GM21360 (cell line): ENCODE measurements at regions not wholly inside any gene's neighbourhood (a gene's known extent, or its start where the extent isn't known, plus 50 kb on each side); places are given as distances from the start of the nearest gene placed in this dataset.

Experiments
- ATAC-seq: cut with Tn5 transposase; IDR thresholded peaks from one replicate; pipeline ENCODE4 v1.9.1; 2021; ENCODE audit warnings: mild to moderate bottlenecking, moderate library complexity; ENCODE audit not compliant: unreplicated experiment

DNA sequence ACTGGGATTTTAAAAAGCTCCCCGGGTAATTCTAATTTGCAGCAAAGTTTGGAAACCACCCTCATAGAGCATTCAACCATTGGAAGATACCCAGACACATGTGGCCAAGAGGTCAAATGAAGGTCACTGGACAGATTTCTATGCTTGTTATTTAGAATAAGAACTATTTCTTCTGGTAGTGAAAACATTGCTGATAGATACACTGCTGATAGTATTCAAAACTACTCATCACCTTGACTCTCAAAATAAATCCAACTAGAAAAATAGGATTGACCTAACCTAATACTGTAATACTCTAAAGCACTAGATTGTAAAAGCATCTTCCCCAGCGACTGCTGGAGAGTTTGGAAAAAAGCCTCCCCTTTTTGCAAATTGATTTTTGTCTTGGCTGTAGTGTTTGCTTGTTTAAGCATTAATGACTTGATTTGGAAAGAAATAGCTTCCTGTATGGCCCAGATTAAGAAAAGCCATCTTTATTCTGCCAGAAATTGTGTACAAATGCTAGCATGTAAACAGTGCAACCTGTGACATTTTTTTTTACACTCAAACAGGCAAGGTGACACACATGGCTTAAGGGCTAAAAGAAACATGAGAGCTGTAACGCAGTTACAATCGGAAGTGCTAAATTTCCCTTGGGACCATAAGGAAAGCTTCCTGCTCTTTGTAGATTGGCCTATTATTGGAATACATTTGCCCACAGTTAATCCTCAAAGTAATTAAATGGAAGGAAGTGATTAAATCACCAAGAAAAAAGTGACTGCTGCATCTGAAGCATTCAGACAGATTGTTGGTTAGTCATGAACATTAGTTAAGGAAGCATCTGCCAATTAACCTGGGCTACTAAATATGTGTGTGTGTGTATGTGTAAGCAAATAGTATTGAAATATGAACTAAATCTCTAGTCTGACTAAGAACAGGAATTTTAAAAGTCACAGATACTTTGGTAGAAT lies 356.5 kb upstream of the ATP2B1 start:
- no peak for ATAC-seq

GRCh38 chr12:90062799-90063198 lies 354.2 kb upstream of the ATP2B1 start:
- ATAC-seq: no peak

DNA sequence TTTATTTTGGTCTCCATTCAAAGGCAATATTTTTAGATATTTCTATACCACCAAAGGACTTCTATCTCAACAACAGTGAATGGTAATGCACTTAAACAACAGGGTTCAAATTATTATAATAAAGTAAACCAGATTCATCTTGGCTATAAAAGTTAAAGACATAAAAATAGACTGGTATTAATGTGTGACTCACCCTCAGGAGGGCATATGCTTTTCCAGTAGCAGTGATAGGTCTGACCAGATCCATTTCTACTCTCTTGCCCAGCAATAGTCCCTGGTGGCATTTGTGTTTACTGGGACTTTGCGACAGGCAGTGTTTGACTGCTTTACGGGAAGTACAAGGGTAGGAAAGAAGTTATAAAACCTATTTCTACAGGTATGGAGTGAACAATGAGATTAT lies 353.2 kb upstream of the ATP2B1 start:
- no peak for ATAC-seq

GRCh38 chr12:90060031-90060430 lies 351.4 kb upstream of the ATP2B1 start:
- ATAC-seq: no peak

GRCh38 chr12:90058704-90059103 lies 350.1 kb upstream of the ATP2B1 start:
- ATAC-seq: no peak

- ATAC-seq: no peak
These were observed 346.4 kb upstream of the ATP2B1 start for GRCh38 chr12:90055071-90055470.

- no peak for ATAC-seq
These were observed 340.3 kb upstream of the ATP2B1 start for GRCh38 chr12:90048918-90049317.

GRCh38 chr12:90045559-90045958 lies 336.9 kb upstream of the ATP2B1 start:
- no peak for ATAC-seq

GRCh38 chr12:90044069-90044468 lies 335.4 kb upstream of the ATP2B1 start:
- ATAC-seq: no peak

GRCh38 chr12:90042920-90043641 lies 334.4 kb upstream of the ATP2B1 start:
- no peak for ATAC-seq

DNA sequence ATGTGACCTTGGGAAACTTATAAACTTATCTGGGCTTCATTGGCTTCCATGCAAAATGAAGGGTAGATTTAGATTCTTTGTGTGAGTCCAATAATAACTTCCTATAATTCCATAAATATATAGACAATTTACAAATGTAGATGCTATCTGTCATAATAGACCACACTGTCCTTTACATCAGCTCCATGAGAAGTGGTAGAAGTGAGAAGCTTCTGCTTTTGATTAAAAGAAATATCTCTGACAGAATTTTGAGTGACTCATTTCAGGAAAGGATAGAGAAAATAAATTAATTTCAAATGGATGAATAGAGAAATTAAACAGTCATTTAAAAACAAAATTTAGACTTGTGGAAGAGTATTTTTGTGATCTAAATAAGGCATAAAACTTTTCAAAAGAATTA lies 329.7 kb upstream of the ATP2B1 start:
- ATAC-seq: no peak

DNA sequence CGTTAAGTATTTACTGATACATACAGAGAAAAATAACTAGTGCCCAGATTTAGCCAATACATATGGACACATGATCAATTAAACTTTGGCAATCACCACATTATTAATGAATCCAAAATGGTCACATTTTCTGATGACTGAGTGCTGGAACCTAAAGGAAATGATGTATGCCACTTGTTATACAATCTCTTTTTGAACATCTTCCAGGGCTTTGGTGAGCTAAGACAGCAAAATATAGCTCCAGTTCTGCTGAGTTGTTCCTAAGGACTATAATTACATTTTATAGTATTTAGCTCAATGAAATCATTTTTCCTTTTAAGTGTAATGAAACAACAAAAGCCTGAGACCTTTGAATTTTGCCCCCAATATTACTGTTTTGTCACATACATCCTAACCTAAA lies 329.1 kb upstream of the ATP2B1 start:
- no peak for ATAC-seq

DNA sequence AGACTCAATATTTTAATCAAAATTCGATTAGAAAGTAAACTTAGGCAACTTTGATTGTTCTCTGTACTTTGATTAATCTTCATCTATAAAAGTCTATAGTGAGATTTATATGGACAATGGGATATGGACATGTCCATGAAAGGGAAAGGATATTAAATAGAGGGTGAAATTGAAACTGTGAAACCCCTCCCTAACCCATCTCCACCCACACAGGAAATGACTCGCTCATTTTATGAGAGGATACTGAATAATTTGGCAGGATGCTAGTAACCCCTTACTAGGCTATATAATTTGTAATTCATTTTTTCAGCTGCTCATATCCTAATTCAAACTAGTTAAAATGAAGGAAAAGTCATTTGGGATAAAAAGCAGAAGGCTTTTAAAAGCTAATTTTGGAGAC lies 328.0 kb upstream of the ATP2B1 start:
- no peak for ATAC-seq

DNA sequence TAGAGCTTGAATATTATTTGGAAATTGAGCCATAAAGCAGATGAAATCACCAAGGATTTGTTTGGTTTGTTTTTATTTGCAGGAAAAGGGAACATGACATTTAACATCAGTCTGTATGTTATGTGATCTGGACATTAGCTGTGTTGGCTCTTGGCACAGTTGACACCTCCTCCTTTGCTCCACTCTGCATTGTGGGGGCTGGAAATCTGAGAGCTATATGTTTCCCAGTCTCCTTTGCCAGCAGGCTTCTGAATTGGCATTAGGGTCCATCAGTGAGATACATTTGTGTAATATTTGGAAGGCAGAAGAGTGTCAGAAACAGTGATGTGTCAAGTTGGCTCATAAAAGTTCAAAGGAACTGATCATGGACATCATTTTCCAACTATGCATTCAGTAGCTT lies 322.1 kb upstream of the ATP2B1 start:
- no peak for ATAC-seq

DNA sequence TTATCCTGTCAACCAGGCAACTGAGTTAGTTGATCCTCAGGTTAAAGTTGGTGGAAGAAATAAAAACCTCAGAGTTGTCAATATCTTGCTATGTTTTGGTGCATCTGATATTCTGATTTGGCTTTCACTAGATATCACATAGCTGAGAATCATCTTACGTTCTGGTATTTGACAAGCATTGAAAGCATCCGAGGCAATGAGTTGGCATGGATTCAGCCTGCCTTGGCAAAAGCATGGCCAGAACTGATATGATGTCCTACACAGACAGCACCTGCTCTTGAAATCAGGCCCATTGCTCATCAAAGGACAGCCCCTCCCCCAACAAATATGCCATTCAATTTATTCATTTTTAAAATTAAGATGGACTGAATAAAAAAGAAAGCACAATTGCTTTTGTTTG lies 320.7 kb upstream of the ATP2B1 start:
- no peak for ATAC-seq

DNA sequence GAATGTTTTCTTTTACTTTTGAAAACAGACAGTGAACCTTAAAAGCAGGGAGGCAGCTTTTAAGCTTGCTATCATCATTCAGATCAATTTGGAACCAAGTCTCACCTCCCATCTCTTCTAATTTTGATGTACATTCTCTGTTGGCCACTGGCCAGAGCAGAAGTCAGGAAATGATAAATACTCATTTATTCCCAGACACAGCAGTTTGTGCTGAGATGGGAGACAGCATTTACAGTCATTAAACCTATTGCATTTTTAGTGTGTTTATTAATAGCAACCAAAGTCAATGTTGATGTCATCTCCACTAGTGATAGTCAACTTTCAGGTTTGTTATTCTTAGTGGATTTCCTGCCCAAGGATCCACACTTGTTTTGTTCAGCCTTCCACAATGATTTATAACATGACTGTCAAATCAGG lies 320.0 kb upstream of the ATP2B1 start:
- ATAC-seq: no peak

DNA sequence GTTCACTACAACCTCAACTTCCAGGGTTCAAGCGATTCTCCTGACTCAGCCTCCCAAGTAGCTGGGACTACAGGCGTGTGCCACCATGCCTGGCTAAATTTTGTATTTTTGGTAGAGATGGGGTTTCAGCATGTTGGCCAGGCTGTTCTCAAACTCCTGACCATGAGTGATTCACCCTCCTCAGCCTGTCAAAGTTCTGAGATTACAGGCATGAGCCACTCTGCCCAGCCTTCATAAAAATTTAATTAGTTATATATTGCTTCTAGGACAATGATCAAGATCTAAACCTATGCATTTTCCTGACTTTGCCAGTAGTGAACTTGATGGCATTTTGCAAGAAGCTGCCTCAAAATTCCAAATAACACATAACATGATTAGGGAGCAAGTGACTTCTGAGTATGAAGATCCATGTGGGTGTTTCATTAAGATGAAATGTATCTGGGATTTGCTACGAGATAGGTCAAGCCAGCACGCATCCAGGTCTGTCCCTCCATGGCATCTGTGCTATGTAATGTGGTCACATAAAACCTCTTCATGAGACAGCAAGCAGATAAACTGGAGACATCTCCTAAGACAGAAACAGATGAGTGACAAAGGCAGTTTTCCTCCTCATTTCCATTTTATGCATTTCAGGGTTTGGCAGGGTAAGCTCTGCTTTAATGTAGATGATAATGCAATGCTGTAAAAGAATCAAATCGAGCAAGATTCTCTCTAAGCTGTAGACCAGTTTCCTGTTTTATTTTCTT lies 319.4 kb upstream of the ATP2B1 start:
- no peak for ATAC-seq

- ATAC-seq: no peak
These were observed 318.4 kb upstream of the ATP2B1 start for GRCh38 chr12:90027041-90027440.

GRCh38 chr12:90026516-90026915 lies 317.9 kb upstream of the ATP2B1 start:
- no peak for ATAC-seq

DNA sequence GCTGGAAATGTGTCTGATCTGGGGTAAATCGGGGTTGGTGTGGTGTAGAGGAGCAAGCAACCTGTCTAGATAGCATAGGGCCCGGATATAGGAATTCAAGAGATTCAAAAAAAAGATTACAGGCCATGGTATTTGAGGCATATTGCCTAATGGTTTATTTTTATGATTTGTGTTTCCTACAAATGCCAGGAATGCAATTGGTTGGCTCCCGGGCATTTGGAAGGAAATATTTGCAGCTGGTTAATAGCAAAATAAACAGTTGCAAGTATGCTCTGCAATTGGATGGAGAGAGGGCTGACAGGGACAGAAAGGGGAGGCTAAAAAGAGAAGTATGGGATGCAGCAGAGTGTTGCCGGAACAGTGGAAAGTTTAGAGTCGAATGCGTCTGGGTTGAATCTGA lies 315.6 kb upstream of the ATP2B1 start:
- no peak for ATAC-seq

DNA sequence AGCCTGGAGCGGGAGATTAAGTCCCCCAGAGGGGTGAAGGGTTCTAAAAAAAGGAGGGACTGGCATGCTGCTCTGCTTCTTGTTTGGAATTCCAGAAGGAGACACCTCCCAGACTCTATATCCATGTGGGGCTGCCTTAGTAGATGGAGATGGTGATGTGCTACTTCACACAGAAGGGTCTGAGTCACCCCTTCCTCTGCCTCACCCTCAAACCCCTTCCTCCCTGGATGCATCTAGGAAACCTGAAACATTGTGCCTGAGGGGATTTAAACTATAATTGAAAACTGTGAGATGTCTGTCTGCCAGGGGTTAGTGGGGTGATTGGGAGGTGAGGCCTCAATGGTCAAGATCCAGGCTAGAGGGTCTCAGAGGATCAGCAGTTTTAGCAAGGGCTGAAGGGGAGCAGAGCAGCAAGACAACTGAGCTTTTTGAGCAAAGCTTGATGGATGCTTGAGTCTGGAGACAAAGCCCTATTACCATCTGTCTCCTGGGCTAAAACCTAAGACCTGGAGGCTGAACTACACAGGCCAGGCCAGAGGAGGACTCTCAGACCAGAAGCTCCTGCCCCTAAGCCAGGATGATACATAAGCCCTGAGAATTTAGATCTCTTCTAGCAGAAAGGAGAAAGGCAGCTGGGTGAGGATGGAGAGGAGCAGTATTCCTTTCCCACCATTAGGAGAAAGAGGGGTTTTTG lies 314.7 kb upstream of the ATP2B1 start:
- ATAC-seq: no peak
